A673 (cell line): ENCODE measurements at regions not wholly inside any gene's neighbourhood (a gene's known extent, or its start where the extent isn't known, plus 50 kb on each side); places are given as distances from the start of the nearest gene placed in this dataset.

Experiments used
- EZH2 ChIP-seq: fragments of 200-600 bp; sonication (generic); IDR thresholded peaks from 2 replicates; pipeline ENCODE4 v1.6.1; 2017; ENCODE audit warnings: borderline replicate concordance, low read depth, mild to moderate bottlenecking, mixed read lengths, antibody characterized with exemption, low read length; ENCODE audit not compliant: poor library complexity, severe bottlenecking
- TF ChIP-seq, protein P1 (sequence below): fragments of 300-800, 200-600 bp; sonication (generic); conservative IDR thresholded peaks from 2 replicates; pipeline ENCODE4 v1.5.1; 2017; ENCODE audit warnings: low read depth, mild to moderate bottlenecking, antibody characterized with exemption, low read length, moderate library complexity, mixed read lengths

DNA sequence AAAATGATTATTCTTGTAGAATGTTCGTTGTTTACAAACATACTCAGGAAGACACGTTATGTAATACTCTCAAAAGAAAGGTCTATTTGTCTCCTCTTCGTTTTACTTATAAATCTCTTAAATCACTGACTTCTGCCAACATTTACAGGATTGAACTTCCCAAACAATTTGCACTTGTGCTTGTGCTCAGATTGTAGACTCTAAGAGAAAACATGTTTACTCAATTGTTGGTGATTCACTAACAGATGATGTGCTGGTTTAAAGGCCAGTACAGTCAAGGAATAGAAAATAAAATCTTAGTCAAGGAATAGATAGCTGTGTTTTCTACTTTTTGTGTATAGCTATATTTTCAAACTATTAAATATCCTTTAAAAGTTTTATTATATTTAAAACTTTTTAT is 172.8 kb downstream of the GJA1 start:
- TF ChIP-seq, protein P1, sequence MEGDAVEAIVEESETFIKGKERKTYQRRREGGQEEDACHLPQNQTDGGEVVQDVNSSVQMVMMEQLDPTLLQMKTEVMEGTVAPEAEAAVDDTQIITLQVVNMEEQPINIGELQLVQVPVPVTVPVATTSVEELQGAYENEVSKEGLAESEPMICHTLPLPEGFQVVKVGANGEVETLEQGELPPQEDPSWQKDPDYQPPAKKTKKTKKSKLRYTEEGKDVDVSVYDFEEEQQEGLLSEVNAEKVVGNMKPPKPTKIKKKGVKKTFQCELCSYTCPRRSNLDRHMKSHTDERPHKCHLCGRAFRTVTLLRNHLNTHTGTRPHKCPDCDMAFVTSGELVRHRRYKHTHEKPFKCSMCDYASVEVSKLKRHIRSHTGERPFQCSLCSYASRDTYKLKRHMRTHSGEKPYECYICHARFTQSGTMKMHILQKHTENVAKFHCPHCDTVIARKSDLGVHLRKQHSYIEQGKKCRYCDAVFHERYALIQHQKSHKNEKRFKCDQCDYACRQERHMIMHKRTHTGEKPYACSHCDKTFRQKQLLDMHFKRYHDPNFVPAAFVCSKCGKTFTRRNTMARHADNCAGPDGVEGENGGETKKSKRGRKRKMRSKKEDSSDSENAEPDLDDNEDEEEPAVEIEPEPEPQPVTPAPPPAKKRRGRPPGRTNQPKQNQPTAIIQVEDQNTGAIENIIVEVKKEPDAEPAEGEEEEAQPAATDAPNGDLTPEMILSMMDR: no peak
- TF ChIP-seq EZH2: no peak
